Stimulated activated CD4-positive, alpha-beta T cell treated with anti-CD3 and anti-CD28 coated beads, Interleukin-2, amount 100 ng/mL, for 48 hours (primary cell): ENCODE measurements at regions not wholly inside any gene's neighbourhood (a gene's known extent, or its start where the extent isn't known, plus 50 kb on each side); places are given as distances from the start of the nearest gene placed in this dataset.
"Not testable (repeated sequence)": the region's sequence is repeated elsewhere in the genome, so short reads cannot be mapped to it uniquely, and the experiment has no call there.

Experiments
- DNase-seq, 2 donors: peaks; one replicate each; pipeline ENCODE4 v3.0.0-alpha.2; 2020

DNA sequence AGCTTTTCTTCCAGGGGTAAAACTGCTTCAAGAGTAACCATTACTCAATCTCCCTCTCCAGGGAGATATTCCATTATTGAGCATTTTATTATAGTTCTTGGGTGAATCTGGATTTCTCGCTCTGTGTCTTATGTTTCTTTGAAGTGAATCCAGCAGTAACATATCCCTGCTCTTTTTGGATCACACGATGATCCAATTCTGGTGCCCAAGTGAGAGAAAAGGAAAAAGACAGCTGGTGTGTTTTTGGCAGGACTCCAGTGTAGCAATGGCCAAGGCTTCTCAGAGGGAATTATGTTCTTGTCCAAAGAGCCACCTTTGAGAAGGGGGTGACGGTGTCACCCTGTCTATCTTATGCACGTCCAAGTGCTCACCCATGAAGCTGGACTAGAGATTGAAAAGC, 140.3 kb upstream of the ERRFI1 start:
- DNase-seq, result no peak

DNA sequence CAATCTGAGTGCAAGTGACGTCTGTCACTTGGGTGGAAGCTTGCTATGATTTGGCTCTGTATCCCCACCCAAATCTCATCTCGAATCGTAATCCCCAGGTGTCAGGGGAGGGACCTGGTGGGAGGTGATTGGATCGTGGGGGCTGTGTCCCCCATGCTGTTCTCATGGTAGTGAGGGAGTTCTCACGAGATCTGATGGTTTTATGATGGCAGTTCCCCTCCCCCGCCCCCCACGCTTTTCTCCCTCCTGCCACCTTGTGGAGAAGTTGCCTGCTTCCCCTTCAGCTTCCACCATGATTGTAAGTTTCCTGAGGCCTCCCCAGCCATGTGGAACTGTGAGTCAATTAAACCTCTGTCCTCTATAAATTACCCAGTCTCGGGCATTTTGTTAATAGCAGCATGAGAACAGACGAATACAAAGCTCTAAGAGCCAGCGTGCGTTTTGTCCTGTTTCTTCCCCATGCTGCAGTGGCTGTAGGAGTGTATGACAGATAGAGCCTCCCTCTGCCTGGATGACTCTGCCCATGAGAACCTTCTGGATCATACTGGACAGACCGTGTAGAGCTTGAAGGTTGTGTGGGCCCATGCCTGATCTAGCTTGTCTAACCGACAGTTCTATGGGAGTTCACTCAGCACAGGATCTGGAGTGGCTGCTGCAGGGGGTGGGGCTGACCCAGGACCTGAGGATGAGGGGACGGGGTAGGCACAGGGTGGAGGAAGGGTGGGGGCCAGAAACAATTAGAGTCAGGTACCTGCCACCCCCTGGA, 139.7 kb upstream of the ERRFI1 start:
- no peak for DNase-seq

DNA sequence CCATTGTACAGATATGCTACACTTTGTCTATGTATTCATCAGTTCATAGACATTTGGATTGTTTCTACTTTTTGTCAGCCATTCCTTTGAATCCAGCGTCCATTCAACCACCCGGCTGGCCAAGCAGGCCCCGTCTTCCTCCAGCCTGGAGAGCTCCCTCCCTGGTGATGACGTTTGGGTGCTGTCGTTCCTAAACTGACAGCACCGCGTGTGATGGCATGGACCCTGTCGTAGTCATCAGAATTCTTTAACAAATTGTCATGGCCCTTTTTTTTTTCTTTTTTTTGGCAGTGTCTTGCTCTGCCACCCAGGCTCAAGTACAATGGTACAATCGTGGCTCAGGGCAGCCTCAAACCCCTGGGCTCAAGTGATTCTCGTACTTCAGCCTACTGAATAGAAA, 138.6 kb upstream of the ERRFI1 start:
- no peak for DNase-seq

DNA sequence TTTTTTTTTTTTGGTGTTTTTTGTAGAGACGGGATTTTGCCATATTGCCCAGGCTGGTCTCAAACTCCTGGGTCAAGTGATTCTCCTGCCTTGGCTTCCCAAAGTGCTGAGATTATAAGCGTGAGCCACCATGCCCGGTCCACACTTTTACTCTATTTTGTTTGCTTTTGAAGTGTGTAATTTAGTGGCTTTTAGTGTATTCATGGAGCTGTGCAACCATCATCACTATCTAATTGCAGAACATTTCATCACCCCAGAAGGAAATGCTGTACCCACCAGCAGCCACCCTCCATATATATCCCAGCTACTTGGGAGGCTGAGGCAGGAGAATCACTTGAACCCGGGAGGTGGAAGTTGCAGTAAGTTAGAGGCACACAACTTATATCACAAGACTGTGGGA, 136.9 kb upstream of the ERRFI1 start:
- no peak for DNase-seq

DNA sequence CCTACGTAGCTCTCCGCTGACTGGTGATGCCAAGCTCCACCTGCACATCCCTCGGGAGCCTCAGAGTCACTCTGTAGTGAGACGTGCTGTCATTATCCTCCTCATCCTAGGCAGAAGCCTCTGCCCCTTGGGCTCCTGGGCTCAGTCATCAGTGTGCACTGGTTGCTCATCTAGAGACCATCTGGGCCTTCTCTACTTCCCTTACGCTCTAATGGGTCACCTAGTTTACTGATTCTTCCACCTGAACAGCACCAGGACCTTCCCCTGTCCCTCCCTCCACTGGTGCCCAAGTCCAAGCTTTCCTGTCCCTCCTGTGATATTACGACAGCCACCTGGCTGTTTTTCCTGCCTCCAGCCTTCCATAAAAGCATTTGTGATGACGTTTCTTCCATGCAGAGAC, 136.1 kb upstream of the ERRFI1 start:
- no peak for DNase-seq

DNA sequence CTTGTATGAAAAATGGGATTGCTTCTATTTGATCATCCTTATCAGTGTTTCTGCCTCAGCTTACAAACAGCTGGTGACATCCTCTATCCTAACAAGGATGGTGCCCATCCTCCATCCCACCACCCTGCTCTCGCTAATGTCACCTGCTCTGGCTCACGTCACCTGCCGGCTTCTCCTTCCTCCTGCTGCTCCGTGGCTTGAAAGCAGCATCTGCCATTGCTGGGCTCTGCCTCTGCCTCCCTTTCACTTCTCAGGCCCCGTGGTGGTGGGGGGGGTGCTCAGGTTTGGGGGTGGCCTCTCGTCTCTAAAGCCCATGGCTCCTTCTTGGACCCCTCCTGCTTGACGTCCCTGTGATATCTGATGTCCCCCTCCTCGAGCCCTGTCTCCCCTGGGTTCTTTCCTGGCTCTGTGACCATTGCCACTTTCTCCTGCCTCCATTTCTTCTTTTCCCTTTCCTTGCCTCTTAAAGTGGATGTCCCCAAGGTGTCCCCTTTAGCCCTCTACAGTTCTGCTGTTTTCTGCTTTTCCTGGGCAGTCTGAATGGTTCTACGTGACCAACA, 135.5 kb upstream of the ERRFI1 start:
- no peak for DNase-seq

DNA sequence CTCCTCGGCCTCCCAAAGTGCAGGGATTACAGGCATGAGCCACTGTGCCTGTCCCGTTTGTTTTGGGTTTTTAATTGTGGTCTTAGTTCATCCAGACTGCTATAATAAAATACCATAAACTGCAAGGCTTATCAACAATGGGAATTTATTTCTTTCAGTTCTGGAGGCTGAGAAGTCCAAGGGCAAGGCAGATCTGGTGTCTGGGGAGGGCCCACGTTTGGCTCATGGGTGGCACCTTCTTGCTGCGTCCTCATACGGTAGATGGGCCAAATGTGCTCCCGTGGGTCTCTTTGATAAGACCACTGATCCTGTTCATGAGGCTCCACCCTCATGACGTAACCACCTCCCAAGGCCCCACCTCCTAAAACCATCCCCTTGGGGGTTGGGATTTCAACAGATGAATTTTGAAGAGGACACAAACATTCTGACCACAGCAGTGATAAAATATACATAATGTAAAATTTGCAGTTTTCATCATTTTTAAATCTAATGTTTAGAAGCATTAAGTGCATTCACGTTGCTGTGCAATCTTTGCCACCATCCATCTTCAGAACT, 133.4 kb upstream of the ERRFI1 start:
- no peak for DNase-seq

DNA sequence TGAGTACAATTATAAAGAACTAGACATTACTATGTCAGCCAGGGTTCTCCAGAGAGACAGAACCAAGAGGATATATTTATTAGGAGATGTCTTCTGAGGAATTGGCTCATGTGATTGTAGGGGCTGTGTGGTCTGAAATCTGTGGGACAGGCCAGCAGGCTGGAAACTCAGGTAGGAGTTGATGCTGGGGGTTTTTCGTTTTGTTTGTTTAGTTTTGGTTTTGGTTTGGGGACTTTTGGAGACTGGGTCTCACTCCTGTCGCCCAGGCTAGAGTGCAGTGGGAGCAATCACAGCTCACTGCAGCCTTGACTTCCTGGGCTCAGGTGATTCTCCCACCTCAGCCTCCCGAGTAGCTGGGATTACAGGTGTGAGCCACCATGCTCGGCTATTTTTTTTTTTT, 132.9 kb upstream of the ERRFI1 start:
- DNase-seq, result no peak

DNA sequence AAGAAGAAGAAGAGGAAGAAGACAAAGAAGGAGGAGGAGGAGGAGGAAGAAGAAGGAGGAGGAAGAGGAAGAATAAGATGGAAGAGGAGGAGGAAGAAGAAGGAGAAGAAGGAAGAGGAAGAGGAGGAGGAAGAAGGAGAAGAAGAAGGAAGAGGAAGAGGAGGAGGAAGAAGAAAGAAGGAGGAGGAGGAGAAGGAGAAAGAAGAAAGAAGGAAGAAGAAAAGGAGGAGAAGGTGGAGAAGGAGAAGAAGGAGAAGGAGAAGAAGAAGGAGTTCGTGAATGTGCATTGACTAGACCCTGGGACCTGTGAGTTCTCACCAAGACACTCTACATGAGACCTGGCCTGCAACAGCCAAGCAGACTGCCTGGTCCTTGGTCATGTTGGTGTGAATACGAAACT, 131.7 kb upstream of the ERRFI1 start:
- DNase-seq, result no peak

DNA sequence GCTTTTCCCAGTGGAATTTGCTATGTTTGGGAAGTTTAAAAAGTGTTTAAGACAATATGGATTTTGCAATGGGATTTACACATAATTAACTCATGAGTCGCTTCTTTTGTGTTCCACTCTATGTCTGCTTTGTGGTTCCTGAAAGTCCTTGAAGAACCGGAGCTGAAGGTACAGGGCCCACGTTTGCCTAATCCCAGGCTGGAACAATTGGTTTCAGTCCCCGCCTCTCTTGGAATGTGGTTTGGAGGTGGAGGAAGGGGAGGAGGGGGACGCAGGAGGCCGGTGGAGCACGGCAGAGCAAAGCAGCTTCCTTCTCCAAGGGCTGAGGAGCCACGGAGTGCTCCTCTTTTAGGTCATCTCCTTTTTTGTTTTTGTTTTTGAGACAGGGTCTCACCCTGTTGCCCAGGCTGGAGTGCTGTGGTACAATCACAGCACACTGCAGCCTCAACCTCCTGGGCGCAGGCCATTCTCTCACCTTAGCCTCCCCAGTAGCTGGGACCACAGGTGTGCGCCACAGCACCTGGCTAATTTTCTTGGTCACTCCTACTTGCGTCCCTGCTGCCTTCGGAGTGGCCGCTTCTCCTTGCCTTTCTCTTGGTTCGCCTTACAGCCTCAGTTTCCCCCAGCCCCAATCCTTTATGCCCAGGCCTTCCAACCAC, 129.5 kb upstream of the ERRFI1 start:
- DNase-seq, result no peak

DNA sequence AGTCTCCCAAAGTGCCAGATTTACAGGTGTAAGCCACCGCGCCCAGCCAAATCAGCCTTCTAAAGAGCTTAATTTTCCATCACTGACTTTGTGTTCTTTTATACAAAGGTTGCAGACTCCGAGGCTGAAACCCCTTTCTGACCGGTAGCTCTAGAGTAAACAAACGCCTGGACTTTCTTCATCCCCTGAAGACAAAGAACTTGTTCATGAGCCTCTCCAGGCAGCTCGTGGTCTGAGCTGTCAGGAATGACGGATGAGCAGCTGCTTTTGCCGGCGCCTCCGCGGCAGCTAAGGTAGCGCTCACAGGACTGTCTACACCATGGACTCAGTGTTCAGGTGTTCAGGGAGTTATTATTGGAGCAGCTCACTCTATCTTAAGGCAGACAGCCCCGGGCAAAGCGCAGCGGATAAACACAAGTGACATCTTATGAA, 128.5 kb upstream of the ERRFI1 start:
- no peak for DNase-seq

DNA sequence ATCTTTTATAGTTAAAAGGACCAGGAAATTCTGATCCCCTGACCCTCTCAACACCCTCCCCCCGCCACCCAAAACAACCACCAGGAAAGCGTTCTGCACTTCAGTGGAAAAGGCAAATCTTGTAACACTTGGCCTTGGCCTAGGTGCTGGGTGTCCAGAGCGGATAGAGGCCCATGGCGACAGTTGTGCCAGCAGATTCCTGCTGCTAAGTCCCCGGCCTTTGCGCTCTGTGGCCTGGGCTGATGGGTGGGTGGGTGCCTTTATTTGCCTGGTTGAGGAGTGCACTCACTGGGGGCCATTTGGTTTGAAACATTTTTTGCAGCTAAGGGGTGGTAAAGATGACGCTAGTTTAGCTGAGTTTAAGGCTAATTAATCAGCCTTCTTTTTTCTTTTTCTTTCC, 127.9 kb upstream of the ERRFI1 start:
- DNase-seq, result no peak

DNA sequence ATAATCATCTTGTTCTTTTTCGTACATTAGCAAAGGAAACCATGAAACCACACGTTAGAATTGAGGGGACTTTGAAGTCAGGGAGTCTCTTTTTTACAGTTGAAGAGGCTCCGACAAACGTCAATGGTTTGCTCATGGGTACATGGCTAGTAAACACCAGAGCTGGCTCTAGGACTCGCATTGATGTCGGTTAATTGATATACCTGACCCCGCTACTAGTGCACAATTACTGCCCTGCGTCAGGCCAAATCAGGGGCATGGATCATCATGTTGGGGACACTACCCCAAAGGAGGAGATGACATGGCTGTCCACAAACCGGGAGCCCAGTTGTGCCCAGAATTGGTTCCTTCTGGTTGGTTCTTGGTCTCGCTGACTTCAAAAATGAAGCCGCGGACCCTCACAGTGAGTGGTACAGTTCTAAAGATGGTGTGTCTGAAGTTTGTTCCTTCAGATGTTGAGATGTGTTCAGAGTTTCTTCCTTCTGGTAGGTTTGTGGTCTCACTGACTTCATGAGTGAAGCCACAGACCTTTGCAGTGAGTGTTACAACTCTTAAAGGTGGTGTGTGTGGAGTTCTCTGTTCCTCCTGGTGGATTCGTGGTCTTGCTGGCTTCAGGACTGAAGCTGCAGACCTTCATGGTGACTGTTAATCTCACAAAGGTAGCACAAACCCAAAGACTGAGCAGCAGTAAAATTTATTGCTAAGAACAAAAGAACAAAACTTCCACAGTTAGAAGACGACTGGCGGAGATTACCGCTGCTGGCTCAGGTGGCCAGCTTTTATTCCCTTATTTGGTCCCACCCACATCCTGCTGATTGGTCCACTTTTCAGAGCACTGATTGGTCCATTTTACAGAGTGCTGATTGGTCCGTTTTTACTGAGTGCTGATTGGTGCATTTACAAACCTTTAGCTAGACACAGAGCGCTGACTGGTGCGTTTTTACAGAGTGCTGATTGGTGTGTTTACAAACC, 126.9 kb upstream of the ERRFI1 start:
- DNase-seq, result peak; percentile 15 to 26

DNA sequence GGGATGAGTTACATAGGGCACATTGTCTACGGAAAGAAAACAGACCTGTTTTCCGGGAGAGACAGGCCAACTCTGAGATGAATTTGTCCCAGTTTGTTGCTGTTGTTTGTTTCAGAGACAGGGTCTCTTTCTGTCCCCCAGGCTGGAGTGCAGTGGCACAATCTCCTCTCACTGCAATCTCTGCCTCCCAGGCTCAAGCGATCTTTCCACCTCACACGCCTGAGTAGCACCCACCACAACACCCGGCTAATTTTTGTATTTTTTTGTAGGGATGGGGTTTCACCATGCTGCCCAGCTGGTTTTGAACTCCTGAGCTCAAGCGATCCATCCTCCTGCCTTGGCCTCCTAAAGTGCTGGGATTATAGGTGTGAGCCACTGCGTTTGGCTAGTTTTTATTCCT, 125.5 kb upstream of the ERRFI1 start:
- no peak for DNase-seq

DNA sequence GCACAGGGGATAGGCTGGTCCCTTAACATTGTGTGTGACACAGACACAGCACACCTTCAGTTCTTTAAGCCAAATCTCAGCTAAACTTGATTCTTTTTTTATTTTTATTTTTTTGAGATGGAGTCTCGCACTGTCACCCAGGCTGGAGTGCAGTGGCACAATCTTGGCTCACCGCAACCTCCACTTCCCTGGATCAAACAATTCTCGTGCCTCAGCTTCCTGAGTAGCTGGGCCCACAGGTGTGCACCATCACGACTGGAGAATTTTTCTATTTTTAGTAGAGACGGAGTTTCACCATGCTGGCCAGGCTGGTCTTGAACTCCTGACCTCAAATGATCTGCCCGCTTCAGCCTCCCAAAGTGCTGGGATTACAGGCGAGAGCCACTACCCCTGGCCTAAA, 123.6 kb upstream of the ERRFI1 start:
- not testable (repeated sequence) for DNase-seq

DNA sequence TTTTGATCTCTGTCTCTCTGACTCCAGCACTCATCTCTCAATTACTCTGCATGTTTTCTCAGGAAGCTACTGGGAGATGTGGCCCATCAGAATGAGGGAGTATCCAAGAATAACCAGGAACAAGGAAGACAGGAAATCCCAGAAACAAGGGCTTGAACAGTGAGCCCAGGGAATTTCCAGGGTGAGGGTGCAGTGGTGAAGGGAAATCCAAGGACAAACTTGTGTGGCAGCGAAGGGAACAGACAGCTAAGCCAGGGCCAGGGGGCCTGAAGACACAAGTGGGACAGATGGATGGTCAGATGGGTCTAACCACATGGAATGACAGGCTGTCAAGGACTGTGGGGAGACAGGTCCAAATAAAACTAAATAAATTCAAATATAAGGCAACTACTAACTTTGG, 121.8 kb upstream of the ERRFI1 start:
- no peak for DNase-seq

DNA sequence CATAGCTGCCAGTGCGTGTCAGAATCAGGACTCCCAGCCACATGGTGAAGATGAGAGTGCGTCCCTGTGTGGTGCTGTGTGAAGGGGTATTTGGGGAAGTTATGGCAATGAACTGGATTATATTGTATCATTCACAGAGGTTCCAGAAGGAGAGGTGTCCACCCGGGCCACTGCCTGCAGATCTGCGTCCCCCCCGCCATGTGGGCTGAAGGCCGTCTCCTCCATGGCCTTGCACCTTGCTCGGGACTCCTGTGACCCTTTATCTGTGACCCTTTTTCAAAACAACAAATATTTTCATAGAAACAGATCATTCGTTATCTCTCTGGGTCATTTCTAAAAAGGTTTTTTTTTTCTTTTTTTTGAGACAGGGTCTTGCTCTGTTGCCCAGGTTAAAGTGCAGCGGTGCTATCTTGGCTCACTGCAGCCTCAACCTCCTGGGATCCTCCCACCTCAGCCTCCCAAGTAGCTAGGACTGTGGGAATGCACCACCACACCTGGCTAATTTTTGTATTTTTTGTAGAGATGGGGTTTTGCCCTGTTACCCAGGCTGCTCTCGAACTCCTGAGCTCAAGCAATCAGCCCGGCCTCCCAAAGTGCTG, 120.2 kb upstream of the ERRFI1 start:
- no peak for DNase-seq

DNA sequence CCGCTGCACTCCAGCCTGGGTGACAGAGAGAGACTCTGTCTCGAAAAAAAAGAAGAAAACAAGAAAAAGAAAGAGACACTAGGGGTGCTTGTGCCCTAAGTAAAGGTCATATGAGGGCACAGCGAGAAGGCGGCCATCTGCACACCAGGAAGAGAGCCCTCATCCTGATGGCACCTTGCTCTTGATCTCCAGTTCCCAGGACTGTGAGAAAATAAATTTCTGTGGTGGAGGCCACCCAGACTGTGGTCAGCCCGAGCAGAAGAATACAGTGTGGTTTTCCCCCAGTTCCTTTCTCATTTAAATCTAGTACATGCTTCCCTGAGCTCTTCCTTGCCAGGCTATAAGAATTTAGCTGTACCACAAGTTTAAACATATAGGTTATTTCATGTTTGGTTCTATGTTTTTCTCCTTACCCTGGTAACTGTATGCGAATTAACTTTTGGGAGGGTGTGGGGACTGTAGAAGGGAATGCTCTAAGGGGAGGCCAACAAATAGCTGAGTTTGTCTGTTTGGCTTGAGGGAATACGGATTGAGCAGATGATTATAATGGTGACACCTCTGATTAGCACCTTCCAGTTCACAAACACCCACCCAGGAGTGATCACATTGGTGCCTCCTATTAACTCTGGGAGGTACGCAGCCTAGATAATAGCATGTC, 119.6 kb upstream of the ERRFI1 start:
- no peak for DNase-seq

DNA sequence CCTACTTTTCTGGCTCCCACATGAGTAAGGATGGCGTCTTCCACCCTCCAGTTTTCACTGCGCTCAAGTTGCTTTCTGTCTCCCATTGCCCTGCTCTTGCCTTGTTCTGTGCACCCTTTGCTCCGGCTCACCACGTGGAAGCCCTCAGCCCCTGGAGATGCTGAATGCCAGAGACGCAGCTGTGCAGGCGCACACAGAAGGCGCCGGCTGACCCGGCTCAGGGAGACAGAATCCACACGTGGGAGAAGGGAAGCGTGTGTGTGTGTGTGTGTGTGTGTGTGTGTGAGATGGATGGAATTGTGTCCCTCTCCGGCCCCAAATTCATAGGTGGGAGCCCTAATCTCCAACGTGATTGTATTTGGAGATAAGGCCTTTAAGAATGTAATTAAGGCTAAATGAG, 118.2 kb upstream of the ERRFI1 start:
- DNase-seq, result no peak

DNA sequence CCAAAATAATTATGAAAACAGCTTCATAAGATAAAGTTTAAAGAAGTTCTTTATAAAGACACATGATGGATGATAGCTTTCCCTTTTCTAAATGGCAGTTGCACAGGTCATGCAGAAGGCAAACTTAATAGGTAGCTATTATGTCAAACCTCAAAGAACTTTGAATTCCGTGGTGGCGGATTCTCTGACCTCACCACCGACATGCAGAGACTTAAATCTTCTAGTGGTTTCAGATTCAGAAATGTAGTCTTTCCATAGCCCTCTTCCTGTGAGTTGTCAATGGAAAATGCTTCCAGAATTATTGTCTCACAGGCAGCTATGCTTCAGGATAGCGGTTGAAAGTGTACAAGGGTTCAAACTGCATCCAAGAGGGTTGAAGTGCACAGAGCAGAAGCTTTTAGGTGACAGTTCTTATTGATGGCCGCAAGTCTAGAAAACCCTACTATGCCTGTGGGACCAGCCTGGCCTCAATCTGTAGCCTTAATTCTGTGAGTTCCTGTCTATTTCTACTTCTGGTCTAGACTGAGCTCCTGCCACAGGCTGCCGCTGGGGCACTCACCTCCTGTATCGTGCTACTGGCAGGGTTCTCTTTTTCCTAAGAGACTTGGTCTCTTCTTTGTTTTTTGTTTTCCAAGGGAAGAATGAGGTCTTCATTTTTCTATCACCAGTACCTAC, 117.0 kb upstream of the ERRFI1 start:
- DNase-seq, result no peak

DNA sequence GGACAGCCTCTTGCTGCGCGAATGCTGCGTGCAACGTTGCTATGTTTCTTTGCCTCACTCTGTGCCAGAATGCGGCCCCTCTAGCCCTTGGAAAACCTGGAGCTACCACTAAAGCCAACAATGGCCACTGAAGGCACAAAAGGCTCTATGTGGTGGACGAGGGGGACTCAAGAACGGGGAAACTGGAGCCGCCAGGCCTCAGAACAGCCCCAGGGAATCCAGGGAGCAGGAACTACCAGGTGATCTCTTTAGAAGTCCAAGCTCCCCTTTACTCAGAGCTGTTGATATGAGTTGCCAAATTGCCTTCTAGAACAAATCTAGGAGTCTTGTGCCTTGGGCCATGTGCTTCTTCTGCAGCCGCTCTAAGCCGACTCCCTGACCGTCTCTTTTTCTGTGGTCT, 113.8 kb upstream of the ERRFI1 start:
- no peak for DNase-seq
